Keratinocyte (primary cell): ENCODE measurements at regions not wholly inside any gene's neighbourhood (a gene's known extent, or its start where the extent isn't known, plus 50 kb on each side); places are given as distances from the start of the nearest gene placed in this dataset.

Experiments
- EZH2 ChIP-seq: IDR thresholded peaks from one replicate; pipeline ENCODE4 v1.6.1; 2012; ENCODE audit warnings: inconsistent platforms, mild to moderate bottlenecking, low read length, moderate library complexity
- TF ChIP-seq, protein P1 (sequence below), 3 experiments: IDR thresholded peaks in 1 of 3; conservative IDR thresholded peaks in 1 of 3; optimal IDR thresholded peaks in 1 of 3; 2 replicates in 2 of 3; 3 replicates in 1 of 3; pipeline versions ENCODE3 to v1.5.1; 2011; ENCODE audit warnings: low read length in 3 of 3, mild to moderate bottlenecking in 3 of 3, moderate library complexity in 2 of 3, control low read depth in 1 of 3, inconsistent platforms in 1 of 3; ENCODE audit not compliant: insufficient read depth in 2 of 3; ENCODE audit errors: extremely low read depth in 1 of 3

- TF ChIP-seq, protein P1, sequence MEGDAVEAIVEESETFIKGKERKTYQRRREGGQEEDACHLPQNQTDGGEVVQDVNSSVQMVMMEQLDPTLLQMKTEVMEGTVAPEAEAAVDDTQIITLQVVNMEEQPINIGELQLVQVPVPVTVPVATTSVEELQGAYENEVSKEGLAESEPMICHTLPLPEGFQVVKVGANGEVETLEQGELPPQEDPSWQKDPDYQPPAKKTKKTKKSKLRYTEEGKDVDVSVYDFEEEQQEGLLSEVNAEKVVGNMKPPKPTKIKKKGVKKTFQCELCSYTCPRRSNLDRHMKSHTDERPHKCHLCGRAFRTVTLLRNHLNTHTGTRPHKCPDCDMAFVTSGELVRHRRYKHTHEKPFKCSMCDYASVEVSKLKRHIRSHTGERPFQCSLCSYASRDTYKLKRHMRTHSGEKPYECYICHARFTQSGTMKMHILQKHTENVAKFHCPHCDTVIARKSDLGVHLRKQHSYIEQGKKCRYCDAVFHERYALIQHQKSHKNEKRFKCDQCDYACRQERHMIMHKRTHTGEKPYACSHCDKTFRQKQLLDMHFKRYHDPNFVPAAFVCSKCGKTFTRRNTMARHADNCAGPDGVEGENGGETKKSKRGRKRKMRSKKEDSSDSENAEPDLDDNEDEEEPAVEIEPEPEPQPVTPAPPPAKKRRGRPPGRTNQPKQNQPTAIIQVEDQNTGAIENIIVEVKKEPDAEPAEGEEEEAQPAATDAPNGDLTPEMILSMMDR (optimal IDR thresholded peaks at IDR 0.05 in 1 of 3, IDR thresholded peaks at IDR 0.05 in 1 of 3, conservative IDR thresholded peaks at IDR 0.05 in 1 of 3; ENCODE audit: extremely low read depth in 1 of 3, insufficient read depth in 2 of 3, low read length in 3 of 3), result no peak
- TF ChIP-seq EZH2, result no peak
Observed at GRCh38 chr10:3009341-3009740, 58.0 kb upstream of the PFKP start.
